ENCODE measurements at regions not wholly inside any gene's neighbourhood (a gene's known extent, or its start where the extent isn't known, plus 50 kb on each side); places are given as distances from the start of the nearest gene placed in this dataset.

DNA sequence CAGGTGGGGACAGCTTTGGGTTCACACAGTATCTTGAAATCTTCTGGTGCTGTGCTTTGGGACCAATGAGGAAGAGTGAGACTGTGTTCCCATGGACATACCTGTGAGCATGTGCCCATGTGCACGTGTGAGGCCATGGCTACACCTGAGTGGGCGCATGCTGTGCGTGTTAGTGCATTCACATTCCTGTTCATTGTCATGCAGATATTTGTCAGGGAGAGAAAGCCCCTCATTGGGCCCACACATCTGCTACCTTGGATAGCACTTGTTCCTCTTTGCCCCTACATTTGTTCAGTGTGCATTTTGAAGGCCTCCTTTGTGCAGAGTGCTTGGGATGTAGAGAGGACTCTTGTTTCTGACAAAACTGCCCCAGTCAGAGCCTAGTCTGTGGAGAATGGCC is 154.3 kb upstream of the E2F8 start:
- ChIA-PET CTCF (no interaction called here), POLR2A (no interaction called here)
- H3K27me3 ChIP-seq (replicated peaks; ENCODE audit: control insufficient read depth, insufficient read depth, low read length): no peaks in the 10 kb centered on the region
- Mint-ChIP-seq H3K27ac (ENCODE audit: unreplicated experiment) (no peak overlapping the region), H3K36me3 (ENCODE audit: insufficient read depth, unreplicated experiment) (no peaks in the 10 kb centered on the region), H3K27me3 (ENCODE audit: insufficient read depth, unreplicated experiment) (no peaks in the 10 kb centered on the region), H3K9me3 (ENCODE audit: unreplicated experiment) (no peaks in the 10 kb centered on the region), H3K4me3 (ENCODE audit: unreplicated experiment) (no peak overlapping the region), H3K4me1 (ENCODE audit: low read depth, unreplicated experiment) (peaks cover 12% of the 10 kb centered on the region)
- no peaks in the 10 kb centered on the region for H3K9me3 ChIP-seq
- BruUV-seq (replicated peaks): no TSS peak
- TF ChIP-seq, protein P1, sequence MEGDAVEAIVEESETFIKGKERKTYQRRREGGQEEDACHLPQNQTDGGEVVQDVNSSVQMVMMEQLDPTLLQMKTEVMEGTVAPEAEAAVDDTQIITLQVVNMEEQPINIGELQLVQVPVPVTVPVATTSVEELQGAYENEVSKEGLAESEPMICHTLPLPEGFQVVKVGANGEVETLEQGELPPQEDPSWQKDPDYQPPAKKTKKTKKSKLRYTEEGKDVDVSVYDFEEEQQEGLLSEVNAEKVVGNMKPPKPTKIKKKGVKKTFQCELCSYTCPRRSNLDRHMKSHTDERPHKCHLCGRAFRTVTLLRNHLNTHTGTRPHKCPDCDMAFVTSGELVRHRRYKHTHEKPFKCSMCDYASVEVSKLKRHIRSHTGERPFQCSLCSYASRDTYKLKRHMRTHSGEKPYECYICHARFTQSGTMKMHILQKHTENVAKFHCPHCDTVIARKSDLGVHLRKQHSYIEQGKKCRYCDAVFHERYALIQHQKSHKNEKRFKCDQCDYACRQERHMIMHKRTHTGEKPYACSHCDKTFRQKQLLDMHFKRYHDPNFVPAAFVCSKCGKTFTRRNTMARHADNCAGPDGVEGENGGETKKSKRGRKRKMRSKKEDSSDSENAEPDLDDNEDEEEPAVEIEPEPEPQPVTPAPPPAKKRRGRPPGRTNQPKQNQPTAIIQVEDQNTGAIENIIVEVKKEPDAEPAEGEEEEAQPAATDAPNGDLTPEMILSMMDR (IDR thresholded peaks at IDR 0.05; ENCODE audit: insufficient read depth in 1 of 2, low read depth in 1 of 2, low read length in 1 of 2, severe bottlenecking in 1 of 2, unreplicated experiment in 1 of 2): no peak
- H3K4me1 ChIP-seq: peaks cover 5% of the 10 kb centered on the region; the same call in 1 of the 2 replicates
- no peaks in the 10 kb centered on the region for H3K36me3 ChIP-seq (ENCODE audit: control insufficient read depth, insufficient read depth, low read length)
- DNase-seq: no peak
- intact Hi-C loops (cut with micrococcal nuclease; ENCODE audit: unreplicated experiment): no loop called here
- no peak overlapping the region for H3K4me3 ChIP-seq (ENCODE audit: low read depth, low read length)

DNA sequence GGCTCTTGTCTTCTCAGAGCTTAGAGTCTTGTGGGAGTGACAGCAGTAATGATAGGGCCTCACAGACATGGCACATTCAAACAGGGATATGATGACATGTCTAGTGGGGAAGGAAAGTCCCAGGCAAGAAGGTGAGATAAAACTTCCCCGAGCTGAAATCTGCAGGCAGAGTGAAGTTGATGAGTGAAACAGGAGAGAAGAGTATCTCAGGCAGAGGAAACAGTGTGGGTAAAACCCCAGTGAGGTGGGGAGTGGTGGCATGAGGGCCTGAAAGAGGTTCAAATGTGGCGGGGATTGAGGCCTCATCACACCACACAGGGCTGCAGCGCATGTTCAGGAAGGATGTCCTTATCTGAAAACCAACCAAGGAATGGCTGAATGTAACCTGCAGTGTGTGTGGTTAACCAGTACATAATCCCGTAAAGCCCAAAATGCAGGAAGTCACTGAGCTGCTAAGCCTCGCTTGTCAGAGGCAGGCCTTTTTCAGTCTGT is 153.8 kb upstream of the E2F8 start:
- CTCF ChIA-PET: no interaction called here
- H3K9me3 ChIP-seq: no peaks in the 10 kb centered on the region
- H3K27me3 ChIP-seq (replicated peaks; ENCODE audit: control insufficient read depth, insufficient read depth, low read length): no peaks in the 10 kb centered on the region
- BruUV-seq (replicated peaks): no TSS peak
- intact Hi-C loops (cut with micrococcal nuclease; ENCODE audit: unreplicated experiment): no loop called here
- H3K9me3 Mint-ChIP-seq (ENCODE audit: unreplicated experiment): no peaks in the 10 kb centered on the region
- H3K4me1 Mint-ChIP-seq (ENCODE audit: low read depth, unreplicated experiment): peaks cover 17% of the 10 kb centered on the region
- TF ChIP-seq, protein P1 (IDR thresholded peaks at IDR 0.05; ENCODE audit: insufficient read depth in 1 of 2, low read depth in 1 of 2, low read length in 1 of 2, severe bottlenecking in 1 of 2, unreplicated experiment in 1 of 2): no peak
- POLR2A ChIA-PET: no interaction called here
- H3K27ac Mint-ChIP-seq (ENCODE audit: unreplicated experiment): no peak overlapping the region
- no peak for DNase-seq
- no peaks in the 10 kb centered on the region for H3K36me3 Mint-ChIP-seq (ENCODE audit: insufficient read depth, unreplicated experiment)
- H3K4me1 ChIP-seq: peaks cover 10% of the 10 kb centered on the region
- H3K27me3 Mint-ChIP-seq (ENCODE audit: insufficient read depth, unreplicated experiment): no peaks in the 10 kb centered on the region
- H3K4me3 ChIP-seq (ENCODE audit: low read depth, low read length): no peak overlapping the region
- no peaks in the 10 kb centered on the region for H3K36me3 ChIP-seq (ENCODE audit: control insufficient read depth, insufficient read depth, low read length)
- H3K4me3 Mint-ChIP-seq (ENCODE audit: unreplicated experiment): no peak overlapping the region

DNA sequence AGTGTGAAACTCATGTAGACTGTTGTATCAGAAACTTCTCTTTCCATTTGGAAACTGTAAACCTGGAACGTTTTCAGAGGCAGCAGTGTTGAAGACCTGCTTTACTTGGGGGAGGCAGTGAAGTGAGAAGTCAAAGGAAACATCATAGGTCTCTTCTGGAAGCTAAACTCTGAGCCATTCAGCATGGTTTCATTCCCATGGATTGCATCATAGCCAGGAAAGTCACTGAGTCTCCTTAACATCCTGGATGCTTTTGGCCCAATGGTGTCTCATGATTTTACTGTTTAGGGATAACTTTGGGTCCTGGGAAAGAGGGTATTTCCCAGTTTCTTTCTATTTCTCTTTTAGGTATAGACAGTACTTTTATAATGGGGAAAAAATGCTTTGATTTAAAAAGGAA is 153.2 kb upstream of the E2F8 start:
- Histone ChIP-seq H3K27me3 (replicated peaks; ENCODE audit: control insufficient read depth, insufficient read depth, low read length) (no peaks in the 10 kb centered on the region), H3K9me3 (no peaks in the 10 kb centered on the region), H3K36me3 (ENCODE audit: control insufficient read depth, insufficient read depth, low read length) (no peaks in the 10 kb centered on the region), H3K4me3 (ENCODE audit: low read depth, low read length) (no peak overlapping the region), H3K4me1 (peaks cover 16% of the 10 kb centered on the region)
- ChIA-PET POLR2A (no interaction called here), CTCF (no interaction called here)
- no peak for DNase-seq
- H3K9me3 Mint-ChIP-seq (ENCODE audit: unreplicated experiment): no peaks in the 10 kb centered on the region
- no peak overlapping the region for H3K4me3 Mint-ChIP-seq (ENCODE audit: unreplicated experiment)
- H3K27me3 Mint-ChIP-seq (ENCODE audit: insufficient read depth, unreplicated experiment): no peaks in the 10 kb centered on the region
- TF ChIP-seq, protein P1 (IDR thresholded peaks at IDR 0.05; ENCODE audit: insufficient read depth in 1 of 2, low read depth in 1 of 2, low read length in 1 of 2, severe bottlenecking in 1 of 2, unreplicated experiment in 1 of 2): no peak
- no peaks in the 10 kb centered on the region for H3K36me3 Mint-ChIP-seq (ENCODE audit: insufficient read depth, unreplicated experiment)
- BruUV-seq (replicated peaks): no TSS peak
- intact Hi-C loops (cut with micrococcal nuclease; ENCODE audit: unreplicated experiment): no loop called here
- H3K27ac Mint-ChIP-seq (ENCODE audit: unreplicated experiment): no peak overlapping the region
- H3K4me1 Mint-ChIP-seq (ENCODE audit: low read depth, unreplicated experiment): peaks cover 19% of the 10 kb centered on the region

All from Caco-2 (cell line).